Endothelial cell (in vitro differentiated cells): ENCODE measurements at regions not wholly inside any gene's neighbourhood (a gene's known extent, or its start where the extent isn't known, plus 50 kb on each side); places are given as distances from the start of the nearest gene placed in this dataset.

Experiments
- DNase-seq: peaks from one replicate; pipeline ENCODE4 v3.0.0; 2021; ENCODE audit warnings: low spot score
- H3K27ac Mint-ChIP-seq: one replicate; pipeline ENCODE4 v1.8.0; 2021; ENCODE audit warnings: mixed read lengths, inconsistent platforms; ENCODE audit not compliant: unreplicated experiment
- H3K27me3 Mint-ChIP-seq: one replicate; pipeline ENCODE4 v1.8.0; 2021; ENCODE audit warnings: mild to moderate bottlenecking, moderate library complexity, mixed read lengths, inconsistent platforms; ENCODE audit not compliant: unreplicated experiment
- H3K36me3 Mint-ChIP-seq: one replicate; pipeline ENCODE4 v1.8.0; 2021; ENCODE audit warnings: mild to moderate bottlenecking, low read depth, mixed read lengths, inconsistent platforms; ENCODE audit not compliant: unreplicated experiment
- H3K4me1 Mint-ChIP-seq: one replicate; pipeline ENCODE4 v1.8.0; 2021; ENCODE audit warnings: mild to moderate bottlenecking, mixed read lengths, inconsistent platforms; ENCODE audit not compliant: unreplicated experiment
- H3K4me3 Mint-ChIP-seq: one replicate; pipeline ENCODE4 v1.8.0; 2021; ENCODE audit warnings: mild to moderate bottlenecking, mixed read lengths, inconsistent platforms; ENCODE audit not compliant: unreplicated experiment
- H3K9me3 Mint-ChIP-seq: one replicate; pipeline ENCODE4 v1.8.0; 2021; ENCODE audit warnings: mixed read lengths, inconsistent platforms; ENCODE audit not compliant: unreplicated experiment
- TF ChIP-seq, protein P1 (sequence below): fragments of 200-600 bp; sonication (generic); IDR thresholded peaks from one replicate; pipeline ENCODE4 v1.5.0; 2021; ENCODE audit warnings: antibody characterized with exemption; ENCODE audit not compliant: unreplicated experiment

DNA sequence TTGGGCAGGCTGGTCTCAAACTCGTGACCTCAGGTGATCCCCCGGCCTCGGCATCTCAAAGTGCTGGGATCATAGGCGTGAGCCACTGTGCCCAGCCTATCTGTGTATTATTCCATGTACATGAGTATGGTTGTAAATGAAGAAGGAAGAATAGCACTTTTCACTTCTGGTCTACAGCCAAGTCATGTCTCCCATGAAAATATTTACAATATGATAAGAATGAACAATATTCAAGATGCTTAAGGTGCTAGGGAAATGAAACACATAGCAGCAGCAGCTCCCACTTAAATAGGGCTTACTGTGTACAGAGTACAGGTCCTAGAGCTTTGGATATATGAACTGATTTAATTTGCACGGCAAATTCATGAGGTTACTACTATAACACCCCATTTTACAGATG, 70.3 kb upstream of the COL5A2 start:
- H3K9me3 Mint-ChIP-seq, result peaks cover under 1% of the 10 kb centered on the region
- no peaks in the 10 kb centered on the region for H3K27me3 Mint-ChIP-seq
- H3K4me1 Mint-ChIP-seq, result no peaks in the 10 kb centered on the region
- peaks cover 2% of the 10 kb centered on the region for H3K36me3 Mint-ChIP-seq
- TF ChIP-seq, protein P1, sequence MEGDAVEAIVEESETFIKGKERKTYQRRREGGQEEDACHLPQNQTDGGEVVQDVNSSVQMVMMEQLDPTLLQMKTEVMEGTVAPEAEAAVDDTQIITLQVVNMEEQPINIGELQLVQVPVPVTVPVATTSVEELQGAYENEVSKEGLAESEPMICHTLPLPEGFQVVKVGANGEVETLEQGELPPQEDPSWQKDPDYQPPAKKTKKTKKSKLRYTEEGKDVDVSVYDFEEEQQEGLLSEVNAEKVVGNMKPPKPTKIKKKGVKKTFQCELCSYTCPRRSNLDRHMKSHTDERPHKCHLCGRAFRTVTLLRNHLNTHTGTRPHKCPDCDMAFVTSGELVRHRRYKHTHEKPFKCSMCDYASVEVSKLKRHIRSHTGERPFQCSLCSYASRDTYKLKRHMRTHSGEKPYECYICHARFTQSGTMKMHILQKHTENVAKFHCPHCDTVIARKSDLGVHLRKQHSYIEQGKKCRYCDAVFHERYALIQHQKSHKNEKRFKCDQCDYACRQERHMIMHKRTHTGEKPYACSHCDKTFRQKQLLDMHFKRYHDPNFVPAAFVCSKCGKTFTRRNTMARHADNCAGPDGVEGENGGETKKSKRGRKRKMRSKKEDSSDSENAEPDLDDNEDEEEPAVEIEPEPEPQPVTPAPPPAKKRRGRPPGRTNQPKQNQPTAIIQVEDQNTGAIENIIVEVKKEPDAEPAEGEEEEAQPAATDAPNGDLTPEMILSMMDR, result no peak
- DNase-seq, result no peak
- no peak overlapping the region for H3K4me3 Mint-ChIP-seq
- no peak overlapping the region for H3K27ac Mint-ChIP-seq

DNA sequence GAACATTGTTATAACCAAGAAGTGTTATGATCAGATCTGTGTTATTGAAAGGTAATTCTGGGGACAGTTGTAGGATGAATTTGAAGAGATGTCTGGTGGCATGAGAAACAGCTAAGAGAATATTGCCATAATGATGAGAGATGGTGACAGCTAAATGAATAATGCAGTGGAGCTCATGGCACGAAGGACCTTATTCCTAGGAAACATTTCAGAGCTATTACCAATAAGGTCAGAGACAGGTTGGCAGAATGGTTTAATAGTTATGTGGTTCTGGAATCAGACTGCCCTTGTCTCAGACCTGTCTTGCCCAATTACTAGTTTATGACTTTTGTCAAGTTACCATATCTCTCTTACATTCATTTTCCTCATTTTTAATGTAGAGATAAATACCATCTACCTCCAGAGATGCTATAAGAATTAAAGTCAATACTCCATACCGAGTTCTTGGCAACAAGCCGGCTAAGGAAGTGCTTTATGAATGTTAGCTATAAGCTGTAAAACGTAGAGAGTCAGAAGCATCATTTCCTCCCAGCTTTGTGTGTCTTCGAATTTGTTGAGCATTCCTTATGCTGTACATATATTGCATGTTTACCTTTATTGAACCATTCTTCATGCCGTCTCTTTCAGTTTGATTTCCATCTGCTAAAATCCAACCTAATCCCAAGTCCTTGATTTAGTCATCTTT, 73.6 kb upstream of the COL5A2 start:
- Mint-ChIP-seq H3K36me3 (no peaks in the 10 kb centered on the region), H3K27ac (no peak overlapping the region), H3K9me3 (no peaks in the 10 kb centered on the region), H3K4me3 (no peak overlapping the region), H3K27me3 (no peaks in the 10 kb centered on the region), H3K4me1 (no peaks in the 10 kb centered on the region)
- TF ChIP-seq, protein P1, result no peak
- DNase-seq, result no peak

DNA sequence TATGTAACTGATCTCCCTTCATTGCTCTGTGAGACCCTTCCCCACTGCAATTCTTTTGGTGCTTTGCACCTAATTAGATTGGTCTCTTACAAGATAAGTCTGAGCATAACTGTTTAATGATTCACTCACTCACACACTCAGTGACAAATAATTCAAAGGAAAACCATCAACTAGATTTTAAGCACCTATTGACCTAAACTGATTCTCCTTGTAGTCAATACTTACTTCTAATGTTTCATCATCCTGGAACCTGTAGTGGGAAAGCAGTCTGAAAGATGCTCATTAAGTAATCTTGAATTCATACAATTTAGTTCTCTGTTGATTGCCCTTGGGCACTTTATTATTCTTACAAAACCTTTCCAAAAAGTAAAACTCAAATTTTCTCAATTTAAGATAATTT, 74.3 kb upstream of the COL5A2 start:
- DNase-seq, result no peak
- no peaks in the 10 kb centered on the region for H3K4me1 Mint-ChIP-seq
- H3K36me3 Mint-ChIP-seq, result no peaks in the 10 kb centered on the region
- H3K27me3 Mint-ChIP-seq, result no peaks in the 10 kb centered on the region
- no peaks in the 10 kb centered on the region for H3K9me3 Mint-ChIP-seq
- TF ChIP-seq, protein P1, result no peak
- no peak overlapping the region for H3K27ac Mint-ChIP-seq
- H3K4me3 Mint-ChIP-seq, result no peak overlapping the region

DNA sequence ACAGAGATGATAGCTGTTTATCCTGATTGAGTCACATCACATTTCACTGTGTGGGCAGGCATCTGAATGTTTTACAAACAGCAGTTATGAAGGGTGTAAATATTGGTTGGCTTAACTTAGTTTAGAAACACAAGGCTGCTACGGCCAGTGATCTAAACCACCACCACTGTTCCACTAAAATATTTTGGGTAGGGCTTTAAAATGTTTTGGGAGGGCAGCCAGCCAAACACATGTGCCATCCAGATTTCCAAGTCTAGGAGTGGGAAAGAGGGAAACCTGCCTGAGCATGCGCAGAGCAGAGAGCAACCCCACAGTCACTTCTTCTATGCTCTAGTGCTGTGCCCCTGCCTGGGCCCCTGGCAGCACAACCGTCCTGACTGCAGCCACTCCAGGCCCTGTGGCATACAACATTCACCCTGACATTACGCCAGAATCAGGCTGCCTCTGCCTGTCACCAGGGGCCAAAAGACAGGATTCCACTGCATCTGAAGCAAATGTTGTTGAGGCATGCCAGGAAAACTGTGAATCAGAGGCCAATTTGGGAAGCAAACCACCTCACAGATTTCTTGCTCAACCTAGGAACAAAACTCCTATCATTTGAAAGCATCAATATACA, 74.8 kb upstream of the COL5A2 start:
- TF ChIP-seq, protein P1, result no peak
- no peak overlapping the region for H3K27ac Mint-ChIP-seq
- H3K4me3 Mint-ChIP-seq, result no peak overlapping the region
- H3K9me3 Mint-ChIP-seq, result no peaks in the 10 kb centered on the region
- DNase-seq, result no peak
- no peaks in the 10 kb centered on the region for H3K36me3 Mint-ChIP-seq
- H3K4me1 Mint-ChIP-seq, result no peaks in the 10 kb centered on the region
- H3K27me3 Mint-ChIP-seq, result no peaks in the 10 kb centered on the region

DNA sequence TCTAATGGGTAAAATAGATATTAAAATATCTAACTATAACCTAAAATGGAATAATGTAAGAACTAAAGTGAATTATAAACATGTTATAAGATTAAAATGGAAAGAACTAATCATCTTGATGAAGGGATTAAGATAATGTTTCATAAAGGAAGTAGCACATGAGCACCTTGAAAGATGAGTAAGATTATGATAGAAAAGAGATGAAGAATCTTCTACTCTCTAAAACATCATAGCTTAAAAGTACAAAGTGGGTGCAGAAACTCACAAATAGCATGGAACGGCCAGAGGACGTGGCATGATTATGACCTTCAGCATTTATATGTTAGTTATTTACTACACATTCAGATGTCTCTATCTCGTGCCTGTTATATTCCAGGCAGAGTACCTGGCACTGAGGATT, 76.2 kb upstream of the COL5A2 start:
- no peaks in the 10 kb centered on the region for H3K4me1 Mint-ChIP-seq
- H3K36me3 Mint-ChIP-seq, result no peaks in the 10 kb centered on the region
- no peaks in the 10 kb centered on the region for H3K27me3 Mint-ChIP-seq
- TF ChIP-seq, protein P1, result no peak
- DNase-seq, result no peak
- H3K9me3 Mint-ChIP-seq, result no peaks in the 10 kb centered on the region
- H3K4me3 Mint-ChIP-seq, result no peak overlapping the region
- no peak overlapping the region for H3K27ac Mint-ChIP-seq
